ENCODE measurements at regions not wholly inside any gene's neighbourhood (a gene's known extent, or its start where the extent isn't known, plus 50 kb on each side); places are given as distances from the start of the nearest gene placed in this dataset.

GRCh38 chr3:116961106-116961505 lies 251.5 kb downstream of the TUSC7 start:
- no peak for TF ChIP-seq CTCF (IDR thresholded peaks at IDR 0.05; ENCODE audit: insufficient read depth, low read depth, low read length)
- no peak for TF ChIP-seq EZH2 (IDR thresholded peaks at IDR 0.05; ENCODE audit: insufficient read depth, low read length)
- Histone ChIP-seq H2AFZ (ENCODE audit: low read depth, low read length) (no peak overlapping the region), H3K4me1 (ENCODE audit: insufficient read depth, low read length) (no peaks in the 10 kb centered on the region), H3K4me2 (ENCODE audit: low read length) (no peak overlapping the region), H3K9ac (ENCODE audit: low read length) (no peak overlapping the region), H3K36me3 (ENCODE audit: insufficient read depth, low read length) (no peaks in the 10 kb centered on the region), H3K27me3 (ENCODE audit: insufficient read depth, low read length) (no peaks in the 10 kb centered on the region), H4K20me1 (ENCODE audit: insufficient read depth, low read length) (no peaks in the 10 kb centered on the region), H3K4me3 (ENCODE audit: insufficient read depth, low read depth, low read length) (no peak overlapping the region), H3K9me3 (ENCODE audit: insufficient read depth, low read depth, low read length) (no peaks in the 10 kb centered on the region), H3K79me2 (ENCODE audit: insufficient read depth, low read length) (no peaks in the 10 kb centered on the region), H3K27ac (ENCODE audit: low read depth, low read length) (no peak overlapping the region)
- Mint-ChIP-seq H3K27me3 (ENCODE audit: low read depth, unreplicated experiment) (no peaks in the 10 kb centered on the region), H3K4me1 (ENCODE audit: low read depth, unreplicated experiment) (no peaks in the 10 kb centered on the region), H3K36me3 (ENCODE audit: low read depth, unreplicated experiment) (no peaks in the 10 kb centered on the region), H3K27ac (ENCODE audit: unreplicated experiment) (no peak overlapping the region), H3K9me3 (ENCODE audit: unreplicated experiment) (no peaks in the 10 kb centered on the region), H3K4me3 (ENCODE audit: unreplicated experiment) (no peak overlapping the region)
- FAIRE-seq = no peak
- DNase-seq (ENCODE audit: low read depth) = no peak

GRCh38 chr3:116963802-116964201 lies 254.2 kb downstream of the TUSC7 start:
- Histone ChIP-seq H2AFZ (ENCODE audit: low read depth, low read length) (no peak overlapping the region), H3K4me3 (ENCODE audit: insufficient read depth, low read depth, low read length) (no peak overlapping the region), H3K36me3 (ENCODE audit: insufficient read depth, low read length) (no peaks in the 10 kb centered on the region), H3K27me3 (ENCODE audit: insufficient read depth, low read length) (no peaks in the 10 kb centered on the region), H4K20me1 (ENCODE audit: insufficient read depth, low read length) (no peaks in the 10 kb centered on the region), H3K27ac (ENCODE audit: low read depth, low read length) (no peak overlapping the region), H3K79me2 (ENCODE audit: insufficient read depth, low read length) (no peaks in the 10 kb centered on the region), H3K4me1 (ENCODE audit: insufficient read depth, low read length) (no peaks in the 10 kb centered on the region), H3K9me3 (ENCODE audit: insufficient read depth, low read depth, low read length) (no peaks in the 10 kb centered on the region), H3K9ac (ENCODE audit: low read length) (no peak overlapping the region), H3K4me2 (ENCODE audit: low read length) (no peak overlapping the region)
- Mint-ChIP-seq H3K9me3 (ENCODE audit: unreplicated experiment) (no peaks in the 10 kb centered on the region), H3K36me3 (ENCODE audit: low read depth, unreplicated experiment) (no peaks in the 10 kb centered on the region), H3K27me3 (ENCODE audit: low read depth, unreplicated experiment) (no peaks in the 10 kb centered on the region), H3K4me3 (ENCODE audit: unreplicated experiment) (no peak overlapping the region), H3K4me1 (ENCODE audit: low read depth, unreplicated experiment) (no peaks in the 10 kb centered on the region), H3K27ac (ENCODE audit: unreplicated experiment) (no peak overlapping the region)
- no peak for TF ChIP-seq EZH2 (IDR thresholded peaks at IDR 0.05; ENCODE audit: insufficient read depth, low read length)
- no peak for TF ChIP-seq CTCF (IDR thresholded peaks at IDR 0.05; ENCODE audit: insufficient read depth, low read depth, low read length)
- FAIRE-seq (no peak), DNase-seq (ENCODE audit: low read depth) (no peak)

GRCh38 chr3:116966649-116967048 lies 257.1 kb downstream of the TUSC7 start:
- Histone ChIP-seq H2AFZ (ENCODE audit: low read depth, low read length) (no peak overlapping the region), H3K27ac (ENCODE audit: low read depth, low read length) (no peak overlapping the region), H3K4me1 (ENCODE audit: insufficient read depth, low read length) (no peaks in the 10 kb centered on the region), H3K79me2 (ENCODE audit: insufficient read depth, low read length) (no peaks in the 10 kb centered on the region), H3K9ac (ENCODE audit: low read length) (no peak overlapping the region), H3K36me3 (ENCODE audit: insufficient read depth, low read length) (no peaks in the 10 kb centered on the region), H3K9me3 (ENCODE audit: insufficient read depth, low read depth, low read length) (no peaks in the 10 kb centered on the region), H3K4me2 (ENCODE audit: low read length) (no peak overlapping the region), H4K20me1 (ENCODE audit: insufficient read depth, low read length) (no peaks in the 10 kb centered on the region), H3K4me3 (ENCODE audit: insufficient read depth, low read depth, low read length) (no peak overlapping the region), H3K27me3 (ENCODE audit: insufficient read depth, low read length) (no peaks in the 10 kb centered on the region)
- DNase-seq (ENCODE audit: low read depth) (no peak), FAIRE-seq (no peak)
- Mint-ChIP-seq H3K36me3 (ENCODE audit: low read depth, unreplicated experiment) (no peaks in the 10 kb centered on the region), H3K9me3 (ENCODE audit: unreplicated experiment) (no peaks in the 10 kb centered on the region), H3K4me1 (ENCODE audit: low read depth, unreplicated experiment) (no peaks in the 10 kb centered on the region), H3K4me3 (ENCODE audit: unreplicated experiment) (no peak overlapping the region), H3K27me3 (ENCODE audit: low read depth, unreplicated experiment) (no peaks in the 10 kb centered on the region), H3K27ac (ENCODE audit: unreplicated experiment) (no peak overlapping the region)
- TF ChIP-seq CTCF (IDR thresholded peaks at IDR 0.05; ENCODE audit: insufficient read depth, low read depth, low read length) (no peak), EZH2 (IDR thresholded peaks at IDR 0.05; ENCODE audit: insufficient read depth, low read length) (no peak)

Measured in astrocyte (in vitro differentiated cells and primary cell).